ENCODE measurements at regions not wholly inside any gene's neighbourhood (a gene's known extent, or its start where the extent isn't known, plus 50 kb on each side); places are given as distances from the start of the nearest gene placed in this dataset.

DNA sequence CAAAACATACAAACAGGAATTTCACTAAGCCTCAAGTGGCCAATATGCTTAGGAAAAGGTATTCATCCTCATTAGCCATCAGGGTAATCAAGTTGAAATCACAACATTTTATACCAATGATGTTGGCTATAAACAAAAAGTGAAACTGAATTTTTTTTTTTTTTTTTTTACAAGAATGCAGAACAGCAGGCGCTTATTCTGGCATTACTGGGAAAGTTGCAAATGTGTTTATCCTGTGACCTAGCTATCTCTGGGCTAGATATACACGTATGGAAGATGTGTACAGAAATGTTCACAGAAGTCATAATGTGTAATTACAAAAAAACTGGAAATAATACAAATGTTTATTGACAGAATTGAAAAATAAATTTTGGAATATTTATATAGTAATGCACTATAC is 1430.4 kb upstream of the TENM3 start:
- TF ChIP-seq YY1 (IDR thresholded peaks at IDR 0.05; ENCODE audit: insufficient read depth, insufficient read length) (no peak), ZNF274 (IDR thresholded peaks at IDR 0.05; ENCODE audit: low read depth, low read length) (no peak)

All from NT2/D1 (cell line).